Liver (tissue), 8 donors: ENCODE measurements at regions not wholly inside any gene's neighbourhood (a gene's known extent, or its start where the extent isn't known, plus 50 kb on each side); places are given as distances from the start of the nearest gene placed in this dataset.

Experiments
- DNase-seq: peaks from one replicate; pipeline ENCODE4 v3.0.0-alpha.2; 2017; ENCODE audit warnings: low spot score
- H3K27ac ChIP-seq, 2 donors: one replicate each; pipeline ENCODE4 v1.7.0; 2013; ENCODE audit warnings: inconsistent platforms in 2 of 2, low read length in 2 of 2, control low read depth in 1 of 2, low read depth in 1 of 2, mild to moderate bottlenecking in 1 of 2
- H3K27me3 ChIP-seq, 4 donors: one replicate each; pipeline versions ENCODE4 v1.6.1 to v1.7.0; 2013; ENCODE audit warnings: low read length in 3 of 4, inconsistent platforms in 1 of 4, mild to moderate bottlenecking in 1 of 4, moderate library complexity in 1 of 4; ENCODE audit not compliant: control insufficient read depth in 4 of 4, insufficient read depth in 4 of 4
- H3K36me3 ChIP-seq, 4 donors: one replicate each; pipeline versions ENCODE4 v1.6.1 to v1.7.0; 2013; ENCODE audit warnings: low read length in 3 of 4, mild to moderate bottlenecking in 3 of 4, low read depth in 1 of 4, moderate library complexity in 1 of 4; ENCODE audit not compliant: control insufficient read depth in 4 of 4, insufficient read depth in 3 of 4
- H3K4me1 ChIP-seq, 4 donors: one replicate each; pipeline versions ENCODE4 v1.6.1 to v1.7.0; 2013; ENCODE audit warnings: low read length in 3 of 4, mild to moderate bottlenecking in 3 of 4, moderate library complexity in 1 of 4; ENCODE audit not compliant: control insufficient read depth in 4 of 4, insufficient read depth in 4 of 4
- H3K4me3 ChIP-seq, 3 donors: one replicate each; pipeline versions ENCODE4 v1.6.1 to v1.7.0; 2013; ENCODE audit warnings: low read length in 3 of 3, control low read depth in 1 of 3, low read depth in 1 of 3, mild to moderate bottlenecking in 1 of 3
- H3K9ac ChIP-seq, 2 donors: one replicate each; pipeline ENCODE4 v1.7.0; 2013; ENCODE audit warnings: low read length in 2 of 2, mild to moderate bottlenecking in 2 of 2, moderate library complexity in 2 of 2, control low read depth in 1 of 2, low read depth in 1 of 2
- H3K9me3 ChIP-seq, 4 donors: one replicate each; pipeline versions ENCODE4 v1.6.1 to v1.7.0; 2013; ENCODE audit warnings: low read length in 3 of 4; ENCODE audit not compliant: control insufficient read depth in 4 of 4
- ATF3 ChIP-seq: IDR thresholded peaks from 2 replicates; pipeline ENCODE4 v1.6.1; 2016; ENCODE audit warnings: antibody characterized with exemption
- CTCF ChIP-seq: fragments of 150-350 bp; IDR thresholded peaks from 2 replicates; pipeline ENCODE4 v1.5.1; 2017; ENCODE audit warnings: improper control_type of control experiment, low read depth, low read length; ENCODE audit not compliant: missing input control
- EGR1 ChIP-seq, 2 donors: IDR thresholded peaks; 2 replicates each; pipeline ENCODE4 v1.6.1; 2016 to 2018; ENCODE audit warnings: antibody characterized with exemption in 2 of 2, low read depth in 2 of 2
- FOXA1 ChIP-seq: IDR thresholded peaks from 2 replicates; pipeline ENCODE4 v1.6.1; 2016; ENCODE audit warnings: antibody characterized with exemption
- FOXA2 ChIP-seq: IDR thresholded peaks from 2 replicates; pipeline ENCODE4 v1.6.1; 2016; ENCODE audit warnings: antibody characterized with exemption
- GABPA ChIP-seq, 2 donors: IDR thresholded peaks in 1 of 2; conservative IDR thresholded peaks in 1 of 2; 2 replicates each; pipeline ENCODE4 v1.6.1; 2016; ENCODE audit warnings: antibody characterized with exemption in 2 of 2, mild to moderate bottlenecking in 1 of 2, moderate library complexity in 1 of 2
- HNF4A ChIP-seq, 2 donors: conservative IDR thresholded peaks; 2 replicates each; pipeline ENCODE4 v1.6.1; 2016; ENCODE audit warnings: antibody characterized with exemption in 2 of 2, mild to moderate bottlenecking in 2 of 2
- HNF4G ChIP-seq: IDR thresholded peaks from 2 replicates; pipeline ENCODE4 v1.6.1; 2016; ENCODE audit warnings: antibody characterized with exemption
- JUND ChIP-seq, 2 donors: IDR thresholded peaks; 2 replicates each; pipeline ENCODE4 v1.6.1; 2016; ENCODE audit warnings: antibody characterized with exemption in 2 of 2
- NR2F2 ChIP-seq: IDR thresholded peaks from 2 replicates; pipeline ENCODE4 v1.6.1; 2016; ENCODE audit warnings: antibody characterized with exemption
- RAD21 ChIP-seq, 2 donors: IDR thresholded peaks; 2 replicates each; pipeline ENCODE4 v1.6.1; 2016; ENCODE audit warnings: antibody characterized with exemption in 2 of 2, mild to moderate bottlenecking in 2 of 2
- REST ChIP-seq: IDR thresholded peaks from 2 replicates; pipeline ENCODE4 v1.6.1; 2016; ENCODE audit warnings: antibody characterized with exemption, mild to moderate bottlenecking
- RXRA ChIP-seq, 2 donors: IDR thresholded peaks; 2 replicates each; pipeline ENCODE4 v1.6.1; 2017 to 2018; ENCODE audit warnings: antibody characterized with exemption in 2 of 2, mild to moderate bottlenecking in 1 of 2
- SP1 ChIP-seq: IDR thresholded peaks from 2 replicates; pipeline ENCODE4 v1.6.1; 2018; ENCODE audit warnings: antibody characterized with exemption, mild to moderate bottlenecking
- TAF1 ChIP-seq: conservative IDR thresholded peaks from 2 replicates; pipeline ENCODE4 v1.6.1; 2016; ENCODE audit warnings: antibody characterized with exemption, mild to moderate bottlenecking
- YY1 ChIP-seq: IDR thresholded peaks from 2 replicates; pipeline ENCODE4 v1.6.1; 2016; ENCODE audit warnings: antibody characterized with exemption, mild to moderate bottlenecking
- ZBTB33 ChIP-seq: IDR thresholded peaks from 2 replicates; pipeline ENCODE4 v1.6.1; 2016; ENCODE audit warnings: antibody characterized with exemption
- WGBS: extraction: QIAGEN DNeasy Blood & Tissue Kit; methylation state at CpG from one replicate; pipeline ENCODE4 v1.1.7; 2013; 5-methylcytosine and 5-hydroxymethylcytosine counted together
- TF ChIP-seq, protein P1 (sequence below): IDR thresholded peaks from 2 replicates; pipeline ENCODE4 v1.6.1; 2016; ENCODE audit warnings: antibody characterized with exemption
- donor health status: healthy.
- donor health status: healthy.
- donor health status: healthy.
- donor health status: healthy.
- donor health status: healthy.

- Histone ChIP-seq H3K27me3 (no peaks in the 10 kb centered on the region), H3K4me1 (peaks cover 4 to 9% (median 6%) of the 10 kb centered on the region in 4 donors), H3K9ac (no peak overlapping the region), H3K9me3 (no peaks in the 10 kb centered on the region), H3K27ac (no peak overlapping the region), H3K36me3 (no peaks in the 10 kb centered on the region), H3K4me3 (no peak overlapping the region)
- TF ChIP-seq HNF4A (conservative IDR thresholded peaks at IDR 0.05) (no peak), SP1 (no peak), RAD21 (IDR thresholded peaks at IDR 0.05) (no peak), NR2F2 (no peak), FOXA1 (no peak), REST (no peak), ATF3 (no peak), CTCF (no peak), HNF4G (no peak), TAF1 (no peak), YY1 (no peak), FOXA2 (no peak), JUND (IDR thresholded peaks at IDR 0.05) (no peak), EGR1 (IDR thresholded peaks at IDR 0.05; ENCODE audit: low read depth in 2 of 2) (no peak), RXRA (IDR thresholded peaks at IDR 0.05) (no peak), GABPA (IDR thresholded peaks at IDR 0.05 in 1 of 2, conservative IDR thresholded peaks at IDR 0.05 in 1 of 2) (no peak), ZBTB33 (no peak)
- TF ChIP-seq, protein P1, sequence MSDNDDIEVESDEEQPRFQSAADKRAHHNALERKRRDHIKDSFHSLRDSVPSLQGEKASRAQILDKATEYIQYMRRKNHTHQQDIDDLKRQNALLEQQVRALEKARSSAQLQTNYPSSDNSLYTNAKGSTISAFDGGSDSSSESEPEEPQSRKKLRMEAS = no peak
- no peak for DNase-seq
- 84% methylated on average over 1 of the region's 1 CpG for WGBS
Observed at GRCh38 chr11:19329970-19330369, 89.2 kb upstream of the E2F8 start.
